K562 (cell line): ENCODE measurements at regions not wholly inside any gene's neighbourhood (a gene's known extent, or its start where the extent isn't known, plus 50 kb on each side); places are given as distances from the start of the nearest gene placed in this dataset.

Experiments used
- CHCHD3 ChIP-seq: fragments of 250-450 bp; sonication (Bioruptor Pico); IDR thresholded peaks from 2 replicates; pipeline ENCODE4 v2.1.2; 2022; ENCODE audit warnings: mild to moderate bottlenecking
- EGR1 ChIP-seq: fragments of 450-650 bp; conservative IDR thresholded peaks from 2 replicates; pipeline ENCODE4 v1.6.1; 2017; ENCODE audit warnings: mild to moderate bottlenecking
- FOXJ2 ChIP-seq: fragments of 200-800 bp; sonication (Bioruptor generic); IDR thresholded peaks from 2 replicates; pipeline ENCODE4 v1.6.1; 2016; ENCODE audit warnings: missing genetic modification characterization, missing compliant biosample characterization
- GATAD2B ChIP-seq: fragments of 450-650 bp; IDR thresholded peaks from 2 replicates; pipeline ENCODE4 v1.6.1; 2017; ENCODE audit warnings: mild to moderate bottlenecking, borderline replicate concordance
- HCFC1 ChIP-seq: IDR thresholded peaks from 2 replicates; pipeline ENCODE4 v1.6.1; 2012; ENCODE audit warnings: low read depth, low read length, improper control_type of control experiment
- HMG20B ChIP-seq: fragments of 250-450 bp; sonication (Bioruptor Pico); IDR thresholded peaks from 2 replicates; pipeline ENCODE4 v1.5.0; 2021; ENCODE audit warnings: mild to moderate bottlenecking
- MEIS2 ChIP-seq: fragments of 450-650 bp; IDR thresholded peaks from 2 replicates; pipeline ENCODE4 v1.6.1; 2014; ENCODE audit warnings: mild to moderate bottlenecking; ENCODE audit not compliant: partially characterized antibody
- MXD1 ChIP-seq: fragments of 250-450 bp; sonication (Bioruptor Pico); IDR thresholded peaks from 2 replicates; pipeline ENCODE4 v1.8.0; 2021; ENCODE audit warnings: borderline replicate concordance, mild to moderate bottlenecking, moderate library complexity; ENCODE audit not compliant: poor library complexity, severe bottlenecking
- NR3C1 ChIP-seq: sonication (generic); formaldehyde crosslinking; IDR thresholded peaks from 2 replicates; pipeline ENCODE4 v1.8.1; 2022; ENCODE audit warnings: missing genetic modification reagents
- PTBP1 ChIP-seq: fragments of 200-400 bp; formaldehyde crosslinking; IDR thresholded peaks from 2 replicates; pipeline ENCODE4 v1.6.1; 2017; ENCODE audit warnings: low read depth, low read length
- RCOR1 ChIP-seq, 2 experiments: IDR thresholded peaks; 2 replicates each; pipeline ENCODE4 v1.6.1; 2012; ENCODE audit warnings: low read depth in 2 of 2, low read length in 2 of 2, borderline replicate concordance in 1 of 2, improper control_type of control experiment in 1 of 2
- SETDB1 ChIP-seq: IDR thresholded peaks from one replicate; pipeline ENCODE4 v1.6.1; 2012; ENCODE audit warnings: low read length, control low read depth, inconsistent platforms
- SIX5 ChIP-seq, 2 experiments: IDR thresholded peaks; 2 replicates each; pipeline ENCODE4 v1.6.1; 2011; ENCODE audit warnings: low read length in 2 of 2, borderline replicate concordance in 1 of 2, low read depth in 1 of 2, mild to moderate bottlenecking in 1 of 2, moderate library complexity in 1 of 2; ENCODE audit not compliant: insufficient read depth in 1 of 2
- SMAD4 ChIP-seq: fragments of 250-450 bp; sonication (Bioruptor Pico); conservative IDR thresholded peaks from 2 replicates; pipeline ENCODE4 v1.8.0; 2021; ENCODE audit warnings: inconsistent platforms, mild to moderate bottlenecking, moderate library complexity
- SMARCA5 ChIP-seq: fragments of 450-650 bp; IDR thresholded peaks from 2 replicates; pipeline ENCODE4 v1.6.1; 2016
- SMARCC2 ChIP-seq: fragments of 450-650 bp; IDR thresholded peaks from 2 replicates; pipeline ENCODE4 v1.6.1; 2017; ENCODE audit warnings: antibody characterized with exemption, moderate library complexity, mild to moderate bottlenecking, low read depth
- SMARCE1 ChIP-seq: fragments of 450-650 bp; IDR thresholded peaks from 2 replicates; pipeline ENCODE4 v1.7.1; 2016; ENCODE audit warnings: mild to moderate bottlenecking
- SP1 ChIP-seq: sonication (generic); formaldehyde crosslinking; IDR thresholded peaks from 2 replicates; pipeline ENCODE4 v1.8.1; 2022; ENCODE audit warnings: mild to moderate bottlenecking, missing genetic modification reagents
- SP2 ChIP-seq: IDR thresholded peaks from 2 replicates; pipeline ENCODE4 v1.6.1; 2011; ENCODE audit warnings: mild to moderate bottlenecking, low read depth, low read length, moderate library complexity; ENCODE audit not compliant: poor library complexity, severe bottlenecking; ENCODE audit errors: extremely low read depth
- ZC3H8 ChIP-seq: fragments of 450-650 bp; IDR thresholded peaks from 2 replicates; pipeline ENCODE4 v1.6.1; 2017
- ZFPM2 ChIP-seq: fragments of 250-450 bp; sonication (Bioruptor Pico); IDR thresholded peaks from 2 replicates; pipeline ENCODE4 v1.5.1; 2022; ENCODE audit warnings: mild to moderate bottlenecking
- ZNF24 ChIP-seq: fragments of 450-650 bp; IDR thresholded peaks from 2 replicates; pipeline ENCODE4 v1.6.1; 2016
- ZNF282 ChIP-seq: sonication (generic); formaldehyde crosslinking; IDR thresholded peaks from 2 replicates; pipeline ENCODE4 v1.8.1; 2023; ENCODE audit warnings: missing genetic modification reagents
- ZNF511 ChIP-seq: sonication (generic); formaldehyde crosslinking; IDR thresholded peaks from 2 replicates; pipeline ENCODE4 v1.8.0; 2022; ENCODE audit warnings: mild to moderate bottlenecking, missing genetic modification reagents
- ZNF584 ChIP-seq: fragments of 200-800 bp; sonication (Bioruptor generic); IDR thresholded peaks from 2 replicates; pipeline ENCODE4 v1.6.1; 2016; ENCODE audit warnings: low read depth, mild to moderate bottlenecking, missing genetic modification characterization, missing compliant biosample characterization
- ZNF707 ChIP-seq: fragments of 250-450 bp; sonication (Bioruptor Pico); conservative IDR thresholded peaks from 2 replicates; pipeline ENCODE4 v1.8.0; 2022; ENCODE audit warnings: inconsistent platforms, mild to moderate bottlenecking, moderate library complexity
- ZNF740 ChIP-seq, 3 experiments: fragments of 200-800 bp in 1 of 3; sonication (Bioruptor generic) in 1 of 3; sonication (generic) in 1 of 3; formaldehyde crosslinking in 1 of 3; IDR thresholded peaks; 2 replicates each; pipeline versions ENCODE4 v1.6.1 to v1.8.0; 2016 to 2022; ENCODE audit warnings: mild to moderate bottlenecking in 2 of 3, missing compliant biosample characterization in 2 of 3, missing genetic modification characterization in 2 of 3, missing genetic modification reagents in 1 of 3
- ZSCAN29 ChIP-seq: fragments of 450-650 bp; IDR thresholded peaks from 2 replicates; pipeline ENCODE4 v1.6.1; 2017

DNA sequence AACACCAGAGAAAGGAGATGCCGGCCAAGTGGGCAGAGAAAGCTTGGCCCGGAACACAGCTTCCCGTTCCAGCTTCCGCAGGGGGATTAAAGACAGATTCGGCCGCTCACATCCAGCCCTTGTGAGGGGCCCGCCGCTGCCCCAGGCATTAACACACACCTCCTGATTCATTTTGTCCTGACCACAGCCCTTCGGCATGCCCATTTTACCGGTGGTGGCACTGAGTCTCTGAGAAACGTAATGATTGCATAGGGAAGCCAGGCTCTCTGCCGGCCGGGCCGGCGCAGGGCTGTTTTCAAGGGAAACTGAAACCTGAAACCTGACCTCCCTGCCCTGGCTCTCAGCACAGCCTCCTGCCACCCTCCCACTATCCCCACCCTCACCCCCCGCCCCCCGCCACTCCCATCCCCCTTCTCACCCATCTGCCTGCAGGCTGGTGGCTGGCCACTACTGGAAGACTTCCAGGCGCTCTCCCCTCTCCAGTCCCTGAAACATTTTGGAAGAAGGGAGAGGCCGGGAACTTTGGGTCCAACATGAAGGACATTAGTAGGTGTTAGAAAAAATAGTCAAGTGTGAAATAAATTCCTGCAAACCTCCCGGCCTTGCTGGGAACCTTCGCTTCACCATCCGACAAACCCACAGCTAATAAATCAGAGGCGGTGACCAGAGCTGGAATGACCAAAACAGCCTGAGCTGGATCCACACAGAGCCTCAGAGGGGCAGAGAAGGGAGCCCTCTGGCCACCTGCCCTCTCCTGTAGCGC lies 83.5 kb upstream of the CUX1 start (continued):
- TF ChIP-seq ZNF24 (peak; percentile 95), ZNF740 (CRISPR knock-in tag; IDR thresholded peaks at IDR 0.05) (no peak), ZNF740 (tag; IDR thresholded peaks at IDR 0.05) (no peak), SIX5 (IDR thresholded peaks at IDR 0.05; ENCODE audit: borderline replicate concordance in 1 of 2, insufficient read depth in 1 of 2, low read depth in 1 of 2, low read length in 2 of 2) (no peak), ZNF511 (CRISPR knock-in tag) (no peak), PTBP1 (0 out of 2 replicates have a peak, but pooled peaks have one; percentile 43), HMG20B (CRISPR knock-in tag) (no peak), SMARCC2 (0 out of 2 replicates have a peak, but pooled peaks have one; percentile 38), FOXJ2 (tag) (no peak), SETDB1 (no peak), ZC3H8 (no peak), NR3C1 (no peak), CHCHD3 (CRISPR knock-in tag) (no peak), MXD1 (no peak), EGR1 (no peak), RCOR1 (IDR thresholded peaks at IDR 0.05; ENCODE audit: borderline replicate concordance in 1 of 2, low read depth in 2 of 2, low read length in 2 of 2) (peak; percentile 41 to 92; a peak in 3 of 4 replicates), ZFPM2 (CRISPR knock-in tag) (no peak), SMARCE1 (peak; percentile 67), HCFC1 (no peak), MEIS2 (peak; percentile 20), SP2 (no peak), SMAD4 (no peak; the same call in 1 of the 2 replicates), SMARCA5 (peak; percentile 86), ZNF282 (CRISPR knock-in tag) (no peak), ZNF707 (CRISPR knock-in tag) (no peak), SP1 (CRISPR knock-in tag) (peak; percentile 37; the same call in 1 of the 2 replicates), ZSCAN29 (no peak), GATAD2B (no peak), ZNF584 (CRISPR knock-in tag) (no peak)
